H1 (cell line): ENCODE measurements at regions not wholly inside any gene's neighbourhood (a gene's known extent, or its start where the extent isn't known, plus 50 kb on each side); places are given as distances from the start of the nearest gene placed in this dataset.

ENCODE experiments used
- BCL11A ChIP-seq, 2 experiments: IDR thresholded peaks; one replicate each; pipeline ENCODE4 v1.6.1; 2011; ENCODE audit warnings: low read depth in 2 of 2, low read length in 2 of 2, mild to moderate bottlenecking in 2 of 2
- EP300 ChIP-seq, 2 experiments: IDR thresholded peaks; 1 replicate in 1 of 2; 2 replicates in 1 of 2; pipeline ENCODE4 v1.6.1; 2011 to 2012; ENCODE audit warnings: low read depth in 2 of 2, low read length in 2 of 2, mild to moderate bottlenecking in 2 of 2, borderline replicate concordance in 1 of 2, inconsistent platforms in 1 of 2, moderate library complexity in 1 of 2
- HDAC6 ChIP-seq: IDR thresholded peaks from one replicate; pipeline ENCODE4 v1.7.1; 2012; ENCODE audit warnings: low read depth, mild to moderate bottlenecking, inconsistent platforms, low read length, moderate library complexity
- JUN ChIP-seq: IDR thresholded peaks from 2 replicates; pipeline ENCODE4 v1.6.1; 2011; ENCODE audit warnings: low read depth, mild to moderate bottlenecking, improper control_type of control experiment, low read length
- JUND ChIP-seq: IDR thresholded peaks from 2 replicates; pipeline ENCODE4 v1.6.1; 2011; ENCODE audit warnings: mild to moderate bottlenecking, improper control_type of control experiment, low read length
- MAFK ChIP-seq: IDR thresholded peaks from 2 replicates; pipeline ENCODE4 v1.6.1; 2012; ENCODE audit warnings: low read depth, mild to moderate bottlenecking, improper control_type of control experiment, low read length
- SP1 ChIP-seq: IDR thresholded peaks from 2 replicates; pipeline ENCODE4 v1.6.1; 2011; ENCODE audit warnings: low read depth, low read length
- SUZ12 ChIP-seq: fragments of 200-600 bp; sonication (generic); IDR thresholded peaks from 2 replicates; pipeline ENCODE4 v1.6.1; 2012; ENCODE audit warnings: mild to moderate bottlenecking, inconsistent platforms, low read length, moderate library complexity, mixed read lengths
- TBP ChIP-seq: IDR thresholded peaks from 2 replicates; pipeline ENCODE4 v1.6.1; 2011; ENCODE audit warnings: low read depth, low read length, improper control_type of control experiment
- TEAD4 ChIP-seq: IDR thresholded peaks from 2 replicates; pipeline ENCODE4 v1.6.1; 2012; ENCODE audit warnings: low read depth, low read length, inconsistent platforms, mixed read lengths

DNA sequence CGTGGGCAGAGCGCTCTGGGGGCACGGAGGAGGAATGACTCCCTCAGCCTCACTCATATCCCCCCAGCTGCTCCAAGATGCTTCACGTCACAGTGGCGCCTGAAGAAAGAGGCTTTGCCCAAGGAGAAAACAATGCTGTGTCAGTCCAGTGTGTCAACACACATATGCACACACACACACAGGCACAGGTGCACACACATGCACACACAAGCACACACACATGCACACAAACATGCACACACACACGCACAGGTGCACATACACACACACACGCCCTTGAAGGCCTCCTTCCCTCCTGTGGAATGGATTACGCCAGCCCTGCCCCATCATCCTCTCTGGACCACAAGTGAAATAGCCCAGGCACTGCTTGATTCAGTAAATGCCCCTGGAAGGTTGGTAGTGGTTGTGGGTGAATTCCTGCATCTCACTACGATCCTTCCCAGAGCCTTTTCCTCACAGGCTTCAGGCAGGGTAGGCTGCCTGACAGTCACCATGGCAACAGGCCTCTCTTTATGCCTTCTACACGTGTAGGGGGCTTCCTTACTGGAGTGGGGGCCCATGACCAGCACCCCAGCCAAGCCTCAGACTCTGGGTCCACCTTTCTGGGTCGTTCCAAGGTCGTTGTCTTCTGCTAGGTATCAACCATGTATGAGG, 371.5 kb upstream of the PODXL start (continued):
- no peak for TF ChIP-seq HDAC6
- no peak for TF ChIP-seq TBP
- TF ChIP-seq EP300 (IDR thresholded peaks at IDR 0.05; ENCODE audit: borderline replicate concordance in 1 of 2, low read depth in 2 of 2, low read length in 2 of 2): no peak
- no peak for TF ChIP-seq MAFK
- TF ChIP-seq JUN: no peak
- TF ChIP-seq SUZ12: no peak
- no peak for TF ChIP-seq SP1
- no peak for TF ChIP-seq BCL11A (IDR thresholded peaks at IDR 0.05; ENCODE audit: low read depth in 2 of 2, low read length in 2 of 2)
- no peak for TF ChIP-seq JUND
- no peak for TF ChIP-seq TEAD4
- TF ChIP-seq, all 59 proteins: peak for 0
